Nephron (organoid): ENCODE measurements at regions not wholly inside any gene's neighbourhood (a gene's known extent, or its start where the extent isn't known, plus 50 kb on each side); places are given as distances from the start of the nearest gene placed in this dataset.

Source experiments
- H3K27ac Mint-ChIP-seq, 3 experiments: 2 replicates each; pipeline ENCODE4 v1.8.0; 2020; ENCODE audit warnings: mixed read lengths in 3 of 3, mild to moderate bottlenecking in 2 of 3, moderate library complexity in 1 of 3
- H3K27me3 Mint-ChIP-seq: 2 replicates; pipeline ENCODE4 v1.8.0; 2021; ENCODE audit warnings: low read depth, mild to moderate bottlenecking, moderate library complexity, mixed read lengths
- H3K36me3 Mint-ChIP-seq: 2 replicates; pipeline ENCODE4 v1.8.0; 2020; ENCODE audit warnings: low read depth, mixed read lengths
- H3K4me1 Mint-ChIP-seq: 2 replicates; pipeline ENCODE4 v1.8.0; 2020; ENCODE audit warnings: mixed read lengths
- H3K4me3 Mint-ChIP-seq, 3 experiments: 2 replicates each; pipeline ENCODE4 v1.8.0; 2020; ENCODE audit warnings: mild to moderate bottlenecking in 3 of 3, mixed read lengths in 3 of 3, moderate library complexity in 2 of 3
- H3K9me3 Mint-ChIP-seq: 2 replicates; pipeline ENCODE4 v1.8.0; 2020; ENCODE audit warnings: mixed read lengths
- CTCF ChIP-seq, 3 experiments: fragments of 200-600 bp; sonication (generic); IDR thresholded peaks; one replicate each; pipeline ENCODE4 v1.5.0; 2021; ENCODE audit warnings: antibody characterized with exemption in 3 of 3; ENCODE audit not compliant: unreplicated experiment in 3 of 3

GRCh38 chr2:157990173-157990572, 111.5 kb upstream of the UPP2 start:
- Mint-ChIP-seq H3K4me1 (peaks cover 11% of the 10 kb centered on the region), H3K36me3 (no peaks in the 10 kb centered on the region), H3K27ac (peak overlapping the region in 2 of 3 experiments; percentile 16 to 79), H3K9me3 (no peaks in the 10 kb centered on the region), H3K27me3 (no peaks in the 10 kb centered on the region), H3K4me3 (no peak overlapping the region)
- no peak for TF ChIP-seq CTCF (IDR thresholded peaks at IDR 0.05; ENCODE audit: unreplicated experiment in 3 of 3)

DNA sequence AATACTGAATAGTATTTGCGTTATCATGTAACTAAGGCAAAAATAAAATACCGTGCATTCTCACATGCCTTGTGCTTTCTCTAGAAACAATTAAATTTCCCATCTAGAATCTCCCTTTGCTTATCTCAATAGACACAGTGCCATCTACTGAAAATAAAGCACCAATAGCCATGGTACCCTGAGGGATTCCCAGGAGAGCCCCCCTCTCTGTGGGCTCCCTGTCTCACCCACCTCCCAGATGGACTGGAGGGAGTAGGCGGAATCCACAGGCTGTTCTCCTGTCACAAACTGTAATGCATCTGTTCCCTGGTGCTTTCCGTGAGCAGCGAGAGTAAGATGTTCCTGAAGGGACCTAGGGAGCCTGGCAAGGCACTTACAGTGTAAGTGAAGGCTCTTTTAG, 112.4 kb upstream of the UPP2 start:
- no peak for TF ChIP-seq CTCF (IDR thresholded peaks at IDR 0.05; ENCODE audit: unreplicated experiment in 3 of 3)
- Mint-ChIP-seq H3K4me3 (no peak overlapping the region), H3K9me3 (no peaks in the 10 kb centered on the region), H3K27ac (no peak overlapping the region), H3K27me3 (no peaks in the 10 kb centered on the region), H3K4me1 (peaks cover 11% of the 10 kb centered on the region), H3K36me3 (no peaks in the 10 kb centered on the region)

- Mint-ChIP-seq H3K27ac (no peak overlapping the region), H3K36me3 (no peaks in the 10 kb centered on the region)
Observed at GRCh38 chr2:157986761-157987160, 110.6 kb upstream of the ACVR1 start.

GRCh38 chr2:157984866-157985265, 108.7 kb upstream of the ACVR1 start:
- H3K9me3 Mint-ChIP-seq, result peaks cover 10% of the 10 kb centered on the region
- no peaks in the 10 kb centered on the region for H3K27me3 Mint-ChIP-seq
- no peaks in the 10 kb centered on the region for H3K36me3 Mint-ChIP-seq
- no peak for TF ChIP-seq CTCF (IDR thresholded peaks at IDR 0.05; ENCODE audit: unreplicated experiment in 3 of 3)
- peaks cover 6% of the 10 kb centered on the region for H3K4me1 Mint-ChIP-seq
- H3K27ac Mint-ChIP-seq, result no peak overlapping the region
- no peak overlapping the region for H3K4me3 Mint-ChIP-seq

More at GRCh38 chr2:157986761-157987160, 110.6 kb upstream of the ACVR1 start:
- H3K4me3 Mint-ChIP-seq, result no peak overlapping the region
- peaks cover 6% of the 10 kb centered on the region for H3K9me3 Mint-ChIP-seq
- H3K4me1 Mint-ChIP-seq, result peaks cover 11% of the 10 kb centered on the region
- no peaks in the 10 kb centered on the region for H3K27me3 Mint-ChIP-seq
- no peak for TF ChIP-seq CTCF (IDR thresholded peaks at IDR 0.05; ENCODE audit: unreplicated experiment in 3 of 3)

DNA sequence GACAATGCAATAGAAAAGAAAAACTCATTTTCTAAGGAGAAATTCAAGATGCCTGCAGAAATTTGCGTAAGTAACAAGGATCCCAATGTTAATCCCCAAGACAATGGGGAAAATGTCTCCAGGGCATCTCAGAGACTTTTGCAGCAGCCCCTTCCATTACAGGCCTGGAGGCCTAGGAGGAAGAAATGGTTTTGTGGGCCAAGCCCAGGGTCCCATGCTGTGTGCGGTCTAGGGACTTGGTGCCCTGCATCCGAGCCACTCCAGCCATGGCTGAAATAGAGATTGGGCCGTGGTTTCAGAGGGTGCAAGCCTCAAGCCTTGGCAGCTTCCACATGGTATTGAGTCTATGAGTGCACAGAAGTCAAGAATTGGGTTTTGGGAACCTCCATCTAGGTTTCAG, 103.9 kb upstream of the ACVR1 start:
- peaks cover 35% of the 10 kb centered on the region for H3K9me3 Mint-ChIP-seq
- H3K4me1 Mint-ChIP-seq, result no peaks in the 10 kb centered on the region
- TF ChIP-seq CTCF (IDR thresholded peaks at IDR 0.05; ENCODE audit: unreplicated experiment in 3 of 3), result no peak
- H3K27ac Mint-ChIP-seq, result no peak overlapping the region
- peaks cover 4% of the 10 kb centered on the region for H3K36me3 Mint-ChIP-seq
- H3K27me3 Mint-ChIP-seq, result no peaks in the 10 kb centered on the region
- no peak overlapping the region for H3K4me3 Mint-ChIP-seq

DNA sequence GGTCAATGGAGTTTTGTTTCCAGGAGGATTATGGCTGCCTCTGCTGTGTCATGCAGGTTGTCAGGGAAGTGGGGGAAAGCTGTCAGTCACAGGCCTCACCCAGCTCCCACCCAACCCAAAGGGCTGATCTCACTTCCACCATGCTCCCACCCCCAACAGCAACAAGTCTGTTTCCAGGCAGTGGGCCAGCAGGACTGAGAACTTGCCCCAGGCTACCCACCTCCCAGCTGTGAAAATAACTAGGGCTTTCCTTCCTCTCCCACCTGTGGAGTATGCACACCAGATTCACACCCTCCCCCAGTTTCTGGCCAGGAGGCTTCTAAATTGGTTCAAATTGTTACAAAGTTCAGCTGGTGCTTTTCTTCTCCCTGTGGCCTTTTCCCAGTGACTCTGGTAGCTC, 95.6 kb upstream of the ACVR1 start:
- H3K4me3 Mint-ChIP-seq, result no peak overlapping the region
- no peaks in the 10 kb centered on the region for H3K27me3 Mint-ChIP-seq
- no peak for TF ChIP-seq CTCF (IDR thresholded peaks at IDR 0.05; ENCODE audit: unreplicated experiment in 3 of 3)
- no peak overlapping the region for H3K27ac Mint-ChIP-seq
- no peaks in the 10 kb centered on the region for H3K36me3 Mint-ChIP-seq
- H3K9me3 Mint-ChIP-seq, result peaks cover 22% of the 10 kb centered on the region
- H3K4me1 Mint-ChIP-seq, result no peaks in the 10 kb centered on the region
